HG03280 (cell line): ENCODE measurements at regions not wholly inside any gene's neighbourhood (a gene's known extent, or its start where the extent isn't known, plus 50 kb on each side); places are given as distances from the start of the nearest gene placed in this dataset.
"Not testable (repeated sequence)": the region's sequence is repeated elsewhere in the genome, so short reads cannot be mapped to it uniquely, and the experiment has no call there.

Experiments
- ATAC-seq: cut with Tn5 transposase; IDR thresholded peaks from one replicate; pipeline ENCODE4 v1.9.1; 2021; ENCODE audit warnings: mild to moderate bottlenecking, moderate library complexity; ENCODE audit not compliant: unreplicated experiment

GRCh38 chrX:137878401-137878800 lies 312.5 kb downstream of the ZIC3 start:
- no peak for ATAC-seq

DNA sequence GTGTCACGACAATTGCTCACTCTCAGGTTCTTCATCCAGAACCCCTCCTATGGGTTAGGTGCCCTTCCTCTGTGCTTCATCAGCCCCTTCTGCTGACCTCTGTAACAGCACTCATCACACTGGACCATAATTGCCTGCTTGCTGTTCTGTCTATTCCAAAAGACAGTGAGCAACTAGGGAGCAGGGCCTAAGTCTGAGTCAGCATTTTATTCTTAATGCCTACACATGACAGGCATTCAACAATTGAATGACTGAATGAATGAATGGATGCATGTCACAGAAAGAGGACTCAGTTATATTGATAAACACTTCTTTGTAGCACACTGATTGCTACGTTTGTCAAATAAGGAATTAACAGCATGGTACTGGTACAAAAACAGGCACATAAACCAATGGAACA lies 317.0 kb downstream of the ZIC3 start:
- ATAC-seq: no peak

DNA sequence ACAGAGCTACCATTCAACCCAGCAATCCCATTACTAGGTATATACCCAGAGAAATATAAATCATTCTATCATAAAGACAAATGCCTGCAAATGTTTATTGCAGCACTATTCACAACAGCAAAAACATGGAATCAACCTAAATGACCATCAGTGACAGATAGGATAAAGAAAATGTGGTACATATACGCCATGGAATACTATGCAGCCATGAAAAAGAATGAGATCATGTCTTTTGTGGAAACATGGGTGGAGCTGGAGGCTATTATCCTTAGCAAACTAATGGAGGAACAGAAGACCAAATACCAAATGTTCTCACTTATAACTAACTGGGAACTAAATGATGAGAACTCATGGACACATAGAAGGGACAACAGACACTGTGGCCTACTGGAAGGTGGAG lies 318.9 kb downstream of the ZIC3 start:
- not testable (repeated sequence) for ATAC-seq

DNA sequence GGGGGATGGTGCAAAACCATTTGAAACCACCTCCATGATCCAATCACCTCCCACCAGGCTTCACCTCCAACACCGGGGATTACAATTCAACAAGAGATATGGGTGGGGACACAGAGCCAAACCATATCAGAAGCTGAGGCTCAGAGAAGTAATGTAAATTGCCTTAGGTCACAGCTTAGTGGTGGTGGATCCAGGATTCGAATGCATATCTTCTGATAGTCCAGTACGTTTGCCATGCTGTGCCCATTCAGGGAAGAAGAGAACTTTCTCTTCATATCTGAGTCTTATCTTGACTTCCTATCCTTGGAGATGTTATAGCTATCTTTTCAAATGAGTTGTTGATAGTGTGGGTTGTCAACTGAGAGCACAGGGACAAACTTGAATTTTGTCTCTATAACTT lies 325.5 kb downstream of the ZIC3 start:
- no peak for ATAC-seq

DNA sequence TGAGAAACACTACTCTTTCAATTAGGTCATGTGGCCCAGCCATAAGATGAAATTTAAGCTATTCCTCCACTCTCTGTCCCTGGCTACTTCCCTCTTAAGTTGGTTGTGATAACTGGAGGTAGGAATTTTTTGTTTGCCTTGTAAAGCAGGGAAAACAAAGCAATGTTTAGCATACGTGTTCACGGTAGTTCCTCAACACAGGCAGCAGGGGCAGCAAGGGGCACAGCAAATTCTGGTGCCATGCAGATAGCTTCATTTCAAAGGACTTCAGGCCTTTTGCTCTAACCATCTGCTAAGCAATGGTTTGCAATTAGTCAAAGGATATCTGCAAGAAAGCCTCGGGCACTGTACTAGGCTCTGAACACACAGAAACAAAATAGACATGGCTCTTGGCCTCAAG lies 330.2 kb downstream of the ZIC3 start:
- ATAC-seq: no peak

GRCh38 chrX:137915466-137915865 lies 349.5 kb downstream of the ZIC3 start:
- no peak for ATAC-seq

- no peak for ATAC-seq
Measured at GRCh38 chrX:137916090-137916746, 350.3 kb downstream of the ZIC3 start.

DNA sequence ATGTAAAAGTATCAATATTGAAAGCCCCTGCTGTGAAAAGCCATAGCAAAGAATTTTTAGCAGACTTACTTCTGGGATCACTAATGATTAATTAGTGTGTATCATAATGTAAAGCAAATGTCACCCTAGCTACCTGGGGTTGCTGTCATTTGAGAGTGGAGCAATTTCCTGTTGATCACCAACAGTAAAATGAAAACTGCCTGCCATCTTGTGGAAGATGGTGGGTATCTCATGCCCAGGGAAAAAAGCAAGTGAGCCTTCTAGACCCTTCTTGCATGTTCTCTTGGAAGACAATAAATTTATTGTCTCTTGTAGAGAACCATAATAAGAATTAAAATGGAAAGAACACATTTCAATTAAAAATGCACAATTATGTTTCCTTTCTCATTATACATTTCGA lies 360.2 kb downstream of the ZIC3 start:
- ATAC-seq: no peak

GRCh38 chrX:137929951-137930350 lies 364.0 kb downstream of the ZIC3 start:
- ATAC-seq: no peak

GRCh38 chrX:137930533-137930932 lies 364.6 kb downstream of the ZIC3 start:
- ATAC-seq: no peak

DNA sequence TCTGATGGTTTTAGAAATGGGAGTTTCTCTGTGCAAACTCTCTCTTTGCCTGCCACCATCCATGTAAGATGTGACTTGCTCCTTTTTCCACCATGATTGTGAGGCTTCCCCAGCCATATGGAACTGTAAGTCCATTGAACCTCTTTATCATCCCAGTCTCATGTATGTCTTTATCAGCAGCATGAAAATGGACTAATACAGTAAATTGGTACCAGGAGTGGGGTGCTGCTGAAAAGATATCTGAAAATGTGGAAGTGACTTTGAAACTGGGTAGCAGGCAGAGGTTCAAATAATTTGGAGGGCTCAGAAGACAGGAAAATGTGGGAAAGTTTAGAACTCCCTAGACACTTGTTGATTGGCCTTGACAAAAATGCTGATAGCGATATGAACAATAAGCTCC lies 368.3 kb downstream of the ZIC3 start:
- not testable (repeated sequence) for ATAC-seq

- ATAC-seq: not testable (repeated sequence)
Measured at GRCh38 chrX:137934887-137935286, 369.0 kb downstream of the ZIC3 start.

- ATAC-seq: no peak
Measured at GRCh38 chrX:137945470-137945869, 379.5 kb downstream of the ZIC3 start.

GRCh38 chrX:137969191-137969590 lies 403.3 kb downstream of the ZIC3 start:
- no peak for ATAC-seq

DNA sequence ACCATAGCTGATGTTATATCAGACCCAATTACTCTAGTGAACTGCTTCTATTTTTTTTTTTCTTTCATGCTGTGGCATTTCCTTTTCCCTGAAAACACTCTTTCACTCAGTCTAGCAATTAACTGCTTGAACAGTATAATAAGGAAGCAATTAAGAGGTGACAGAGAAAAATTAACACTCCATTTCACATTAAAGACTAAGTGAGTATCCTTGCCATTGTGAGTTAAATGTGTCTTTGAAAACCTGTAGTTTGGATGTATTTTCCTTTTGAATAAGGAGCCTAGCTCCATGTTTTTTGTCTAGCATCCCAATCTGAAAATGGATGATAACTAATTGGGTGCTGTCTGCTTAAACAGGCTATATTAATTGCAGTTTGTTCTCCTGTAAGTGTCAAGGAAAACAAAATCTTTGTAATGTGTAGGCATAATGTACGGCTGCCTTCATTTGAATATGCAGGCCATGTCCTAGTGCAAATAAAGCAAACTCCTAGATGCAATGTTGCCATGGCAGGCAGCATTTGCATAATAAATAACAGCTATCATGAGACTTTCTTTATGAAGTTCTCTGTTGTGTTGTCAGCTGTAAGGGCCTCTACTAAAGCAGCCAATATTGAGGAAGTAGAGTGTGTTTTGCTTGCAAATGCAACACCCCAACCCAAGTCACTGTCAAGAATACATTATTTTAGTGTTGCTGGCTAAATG lies 416.7 kb downstream of the ZIC3 start:
- ATAC-seq: no peak

DNA sequence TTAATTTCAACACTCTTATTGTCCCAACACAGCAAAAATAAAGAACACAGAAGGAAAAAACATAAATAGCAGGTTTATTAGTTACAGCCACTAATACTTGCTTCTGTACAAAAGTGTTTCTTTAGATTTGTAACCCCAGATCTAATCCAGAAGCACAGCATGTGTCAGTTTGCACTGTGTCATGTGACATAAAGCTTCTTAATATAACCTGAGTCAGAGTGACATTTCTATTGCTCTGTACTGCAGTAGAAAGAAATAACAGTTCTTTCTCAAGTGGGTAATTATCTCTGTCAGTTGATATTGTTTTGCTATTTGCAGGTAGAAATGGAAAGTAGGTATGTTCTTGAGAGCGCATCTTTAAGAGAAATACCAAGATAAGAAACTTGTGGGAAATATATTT lies 422.5 kb downstream of the ZIC3 start:
- no peak for ATAC-seq

- ATAC-seq: no peak
Measured at GRCh38 chrX:137998619-137999018, 432.7 kb downstream of the ZIC3 start.

- ATAC-seq: no peak
Measured at GRCh38 chrX:137999071-137999470, 433.1 kb downstream of the ZIC3 start.

GRCh38 chrX:137999552-137999951 lies 433.6 kb downstream of the ZIC3 start:
- ATAC-seq: no peak

DNA sequence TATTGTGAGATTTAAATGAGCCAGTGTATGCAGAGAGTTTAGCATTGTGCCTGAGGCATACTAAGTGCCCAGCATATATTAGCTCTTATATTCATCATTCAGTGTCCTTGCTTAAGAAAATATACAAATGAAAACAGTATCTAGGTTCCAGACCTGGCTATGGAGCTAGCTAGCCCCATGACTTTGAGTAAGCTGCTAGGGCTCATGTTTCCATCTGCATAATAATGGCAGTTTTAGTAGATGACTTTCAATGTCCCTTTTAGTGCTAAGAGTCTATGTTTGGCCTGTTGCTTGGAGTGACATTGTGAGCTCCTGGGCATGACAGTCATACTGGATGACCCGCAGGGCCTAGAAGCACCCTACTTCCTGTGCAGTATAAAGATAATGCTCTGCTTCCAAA lies 435.3 kb downstream of the ZIC3 start:
- no peak for ATAC-seq

DNA sequence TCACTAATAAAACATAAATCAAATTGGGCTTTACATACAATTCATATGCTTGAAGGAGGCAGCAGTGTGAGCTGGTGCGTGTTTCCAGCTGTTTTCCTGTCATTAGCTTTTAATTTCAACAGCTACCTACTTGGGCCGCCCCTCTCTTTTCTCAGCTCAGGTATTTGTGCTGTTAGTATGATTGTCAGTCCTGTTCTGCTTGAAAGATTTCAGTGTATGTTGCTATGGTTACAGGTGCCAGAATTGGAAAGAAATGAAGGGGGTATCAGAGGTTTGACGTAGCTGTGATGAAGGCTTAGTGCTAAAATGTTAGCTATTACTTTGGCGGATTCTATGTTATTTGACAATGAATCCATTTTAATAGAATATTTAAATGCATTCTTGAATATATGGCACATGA lies 440.3 kb downstream of the ZIC3 start:
- no peak for ATAC-seq

DNA sequence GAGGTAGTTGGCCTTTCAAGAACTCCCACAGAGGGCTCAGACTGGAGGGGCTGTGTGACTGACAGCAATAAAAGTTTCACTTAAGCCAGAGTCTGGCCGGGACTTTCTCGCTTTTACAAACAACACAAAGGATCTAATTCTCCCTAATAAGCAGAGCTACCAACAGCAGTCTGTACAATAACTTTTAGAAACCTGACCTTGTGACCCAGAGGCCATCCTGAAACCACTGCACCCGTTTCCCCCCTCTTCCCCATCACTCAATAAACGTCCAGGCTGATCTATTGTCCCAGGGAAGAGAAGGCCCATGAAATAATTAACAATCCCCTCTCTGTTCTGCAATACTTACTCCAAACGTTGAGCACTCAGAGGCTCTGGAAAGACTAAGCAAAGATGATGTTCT lies 442.4 kb downstream of the ZIC3 start:
- ATAC-seq: no peak

DNA sequence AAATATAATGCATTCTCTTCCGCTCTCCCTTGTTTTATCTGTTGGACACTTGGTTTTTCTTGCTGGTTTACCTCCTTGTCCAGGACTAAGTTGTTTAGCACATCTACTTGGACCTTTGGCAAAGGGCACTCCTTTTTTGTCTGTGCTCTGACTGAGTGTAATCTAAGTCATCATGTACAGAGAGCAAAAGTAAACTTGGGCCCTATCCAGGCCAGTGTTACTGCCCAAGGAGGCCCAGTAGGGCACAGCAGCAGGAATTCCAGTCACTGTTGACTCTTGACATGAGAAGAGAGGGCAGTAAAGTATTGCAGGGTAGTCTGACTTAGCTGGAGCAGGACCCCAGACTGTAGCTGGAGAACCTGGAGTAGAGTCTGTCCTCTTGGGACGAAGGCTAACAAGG lies 445.5 kb downstream of the ZIC3 start:
- ATAC-seq: no peak
